T-helper 2 cell treated with Interferon-gamma antibody and Interleukin-4, amounts not matched to agents 5 μg/mL and 100 μg/mL, for 36 hours (primary cell): ENCODE measurements at regions not wholly inside any gene's neighbourhood (a gene's known extent, or its start where the extent isn't known, plus 50 kb on each side); places are given as distances from the start of the nearest gene placed in this dataset.

ENCODE experiments used
- DNase-seq: peaks from one replicate; pipeline ENCODE4 v3.0.0; 2021; ENCODE audit warnings: low spot score
- H3K27ac Mint-ChIP-seq: one replicate; pipeline ENCODE4 v1.8.0; 2021; ENCODE audit warnings: mild to moderate bottlenecking, mixed read lengths
- H3K27me3 Mint-ChIP-seq: one replicate; pipeline ENCODE4 v1.8.0; 2021; ENCODE audit warnings: low read depth, mixed read lengths
- H3K36me3 Mint-ChIP-seq: one replicate; pipeline ENCODE4 v1.8.0; 2021; ENCODE audit warnings: low read depth, mixed read lengths
- H3K4me1 Mint-ChIP-seq: one replicate; pipeline ENCODE4 v1.8.0; 2021; ENCODE audit warnings: low read depth, mixed read lengths
- H3K4me3 Mint-ChIP-seq: one replicate; pipeline ENCODE4 v1.8.0; 2022; ENCODE audit warnings: mild to moderate bottlenecking, moderate library complexity, mixed read lengths
- H3K9me3 Mint-ChIP-seq: one replicate; pipeline ENCODE4 v1.8.0; 2021; ENCODE audit warnings: mixed read lengths

DNA sequence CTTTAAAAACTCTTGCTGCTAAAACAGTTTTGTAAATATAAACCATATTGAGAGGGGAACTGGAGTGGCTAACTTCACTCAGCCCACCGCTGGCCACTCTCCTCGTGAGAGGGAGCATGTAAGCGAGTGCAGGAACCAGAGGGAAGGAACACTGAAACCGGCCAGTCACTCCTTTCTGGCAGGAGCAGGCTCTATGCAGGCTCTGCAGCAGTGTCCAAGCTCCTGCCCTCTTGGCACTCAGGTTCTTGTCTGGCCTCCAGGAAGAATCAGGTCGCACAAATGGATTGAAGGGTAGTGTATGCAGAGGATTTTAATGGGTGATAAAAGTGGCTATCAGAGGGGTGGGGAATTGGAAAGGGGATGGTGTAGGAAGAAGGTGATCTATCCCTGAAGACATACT lies 157.7 kb downstream of the TMX3 start:
- no peaks in the 10 kb centered on the region for H3K27me3 Mint-ChIP-seq
- H3K36me3 Mint-ChIP-seq = no peaks in the 10 kb centered on the region
- H3K9me3 Mint-ChIP-seq = no peaks in the 10 kb centered on the region
- H3K4me3 Mint-ChIP-seq = no peak overlapping the region
- DNase-seq = no peak
- no peak overlapping the region for H3K27ac Mint-ChIP-seq
- H3K4me1 Mint-ChIP-seq = no peaks in the 10 kb centered on the region

DNA sequence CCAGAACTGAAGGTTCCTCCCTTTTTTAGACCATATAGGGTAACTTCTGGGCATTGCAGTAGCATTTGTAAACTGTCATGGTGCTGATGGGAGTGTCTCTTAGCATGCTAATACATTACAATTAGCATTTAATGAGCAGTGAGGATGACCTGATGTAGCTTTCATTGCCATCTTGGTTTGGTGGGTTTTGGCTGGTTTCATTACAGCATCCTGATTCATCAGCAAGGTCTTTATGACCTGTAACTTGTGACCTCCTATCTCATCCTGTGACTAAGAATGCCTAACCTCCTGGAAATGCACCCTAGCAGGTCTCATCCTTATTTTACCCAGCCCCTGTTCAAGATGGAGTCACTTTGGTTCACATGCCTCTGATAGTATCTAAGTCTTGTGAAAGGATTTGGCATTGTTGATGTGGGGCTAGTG lies 159.0 kb downstream of the TMX3 start:
- Mint-ChIP-seq H3K9me3 (no peaks in the 10 kb centered on the region), H3K36me3 (no peaks in the 10 kb centered on the region), H3K4me3 (no peak overlapping the region), H3K27ac (no peak overlapping the region), H3K4me1 (no peaks in the 10 kb centered on the region), H3K27me3 (no peaks in the 10 kb centered on the region)
- DNase-seq = no peak

DNA sequence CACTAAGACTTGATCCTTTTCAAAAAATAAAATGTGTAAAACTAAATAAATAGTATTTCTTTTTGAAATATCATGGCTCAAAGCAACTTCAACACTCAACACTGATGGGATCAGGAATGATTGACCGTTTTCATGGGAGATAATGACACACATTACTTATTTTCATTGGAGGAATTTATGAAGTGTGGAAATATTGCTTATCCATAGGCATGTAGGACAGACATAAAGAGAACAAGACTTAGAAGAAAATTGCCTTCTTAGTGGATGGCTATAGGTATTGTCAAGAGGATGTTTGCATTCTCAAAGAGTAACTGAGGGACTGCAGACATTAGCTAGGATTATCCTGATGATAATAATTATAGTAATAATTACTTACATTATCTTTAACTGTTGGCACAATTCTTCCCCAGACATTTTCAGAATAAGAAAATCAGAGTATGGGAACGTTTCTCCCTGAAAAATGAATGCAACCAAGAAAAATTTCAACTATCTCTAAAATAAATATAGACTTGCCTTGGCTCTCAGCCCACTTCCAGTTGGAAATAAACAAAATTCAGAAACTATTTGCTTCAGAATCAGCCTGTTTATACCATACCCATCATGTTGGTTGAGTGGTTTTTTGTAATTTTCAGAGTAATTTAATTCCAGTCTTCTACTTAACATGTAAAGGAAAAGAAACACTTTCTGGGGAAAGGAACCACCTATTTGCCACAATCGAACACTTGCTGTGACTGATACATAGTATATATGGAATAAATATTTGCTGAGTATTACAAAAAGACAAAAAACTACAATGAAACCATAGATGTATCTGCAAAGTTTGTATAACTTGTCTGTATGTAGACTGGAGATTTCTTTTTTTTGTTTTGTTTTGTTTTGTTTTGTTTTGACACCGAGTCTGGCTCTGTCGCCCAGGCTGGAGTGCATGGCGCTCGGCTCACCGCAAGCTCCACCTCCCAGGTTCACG lies 165.7 kb downstream of the TMX3 start:
- Mint-ChIP-seq H3K4me1 (no peaks in the 10 kb centered on the region), H3K27me3 (no peaks in the 10 kb centered on the region), H3K36me3 (no peaks in the 10 kb centered on the region), H3K4me3 (no peak overlapping the region), H3K9me3 (no peaks in the 10 kb centered on the region), H3K27ac (no peak overlapping the region)
- DNase-seq = no peak

DNA sequence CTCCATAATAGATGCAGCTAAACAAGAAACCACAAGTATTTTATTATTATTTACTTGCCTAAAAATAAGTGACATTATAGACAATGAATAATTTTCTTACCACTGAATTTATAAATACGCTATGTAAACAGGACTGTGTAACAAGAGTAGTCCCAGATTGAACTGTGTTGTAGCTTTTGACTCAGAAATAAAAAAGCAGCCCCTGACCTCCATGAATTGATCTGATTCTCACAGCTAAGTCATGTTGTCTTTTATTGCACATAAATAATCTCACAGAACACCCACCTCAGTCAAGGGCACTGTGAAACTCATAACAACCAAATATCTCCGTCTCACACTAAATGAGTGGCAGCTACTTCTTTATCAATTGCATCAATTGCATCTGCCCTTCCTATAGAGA lies 171.6 kb downstream of the TMX3 start:
- Mint-ChIP-seq H3K27ac (no peak overlapping the region), H3K4me1 (no peaks in the 10 kb centered on the region), H3K4me3 (no peak overlapping the region), H3K9me3 (no peaks in the 10 kb centered on the region), H3K27me3 (no peaks in the 10 kb centered on the region), H3K36me3 (no peaks in the 10 kb centered on the region)
- DNase-seq = no peak

DNA sequence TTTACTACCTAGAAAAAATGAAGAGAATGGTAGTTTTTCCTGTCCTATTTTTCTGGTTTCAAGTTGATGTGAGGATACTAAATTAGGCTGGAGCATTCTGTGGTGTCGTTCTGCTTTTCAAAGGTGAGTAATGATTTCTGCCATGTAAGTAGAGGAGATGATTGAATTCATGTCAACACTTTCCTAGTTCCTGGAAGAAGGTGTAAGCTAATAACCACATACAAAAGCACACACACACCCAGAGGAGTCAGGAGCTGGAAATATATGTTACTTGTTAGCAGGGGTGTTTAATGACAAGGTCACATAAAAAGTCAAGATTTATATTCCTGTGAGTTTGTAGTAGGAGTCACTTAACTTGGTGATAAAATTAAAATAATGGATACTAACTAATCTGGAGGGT lies 172.1 kb downstream of the TMX3 start:
- Mint-ChIP-seq H3K9me3 (no peaks in the 10 kb centered on the region), H3K27me3 (no peaks in the 10 kb centered on the region), H3K36me3 (no peaks in the 10 kb centered on the region), H3K4me3 (no peak overlapping the region), H3K27ac (no peak overlapping the region), H3K4me1 (no peaks in the 10 kb centered on the region)
- no peak for DNase-seq

DNA sequence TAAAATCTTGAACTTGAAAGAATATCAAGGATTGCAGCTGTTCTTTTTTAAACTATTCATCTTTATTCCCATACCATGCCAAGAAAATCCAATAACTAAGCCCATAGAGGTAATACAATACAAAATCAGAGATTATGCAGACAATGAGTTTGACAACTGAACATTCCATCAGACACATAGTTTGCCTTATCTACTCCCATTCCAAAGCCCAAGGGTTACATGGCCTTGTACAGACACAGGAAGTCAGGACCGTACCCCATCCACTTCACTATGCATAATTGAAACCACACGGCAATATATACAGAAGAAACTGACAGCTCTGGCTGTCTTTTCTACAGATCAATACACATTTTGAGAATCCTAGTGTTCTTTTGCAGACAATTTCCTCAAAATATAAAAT lies 181.3 kb downstream of the TMX3 start:
- no peak for DNase-seq
- H3K4me3 Mint-ChIP-seq = no peak overlapping the region
- H3K9me3 Mint-ChIP-seq = no peaks in the 10 kb centered on the region
- H3K27ac Mint-ChIP-seq = no peak overlapping the region
- H3K4me1 Mint-ChIP-seq = no peaks in the 10 kb centered on the region
- no peaks in the 10 kb centered on the region for H3K36me3 Mint-ChIP-seq
- H3K27me3 Mint-ChIP-seq = no peaks in the 10 kb centered on the region

DNA sequence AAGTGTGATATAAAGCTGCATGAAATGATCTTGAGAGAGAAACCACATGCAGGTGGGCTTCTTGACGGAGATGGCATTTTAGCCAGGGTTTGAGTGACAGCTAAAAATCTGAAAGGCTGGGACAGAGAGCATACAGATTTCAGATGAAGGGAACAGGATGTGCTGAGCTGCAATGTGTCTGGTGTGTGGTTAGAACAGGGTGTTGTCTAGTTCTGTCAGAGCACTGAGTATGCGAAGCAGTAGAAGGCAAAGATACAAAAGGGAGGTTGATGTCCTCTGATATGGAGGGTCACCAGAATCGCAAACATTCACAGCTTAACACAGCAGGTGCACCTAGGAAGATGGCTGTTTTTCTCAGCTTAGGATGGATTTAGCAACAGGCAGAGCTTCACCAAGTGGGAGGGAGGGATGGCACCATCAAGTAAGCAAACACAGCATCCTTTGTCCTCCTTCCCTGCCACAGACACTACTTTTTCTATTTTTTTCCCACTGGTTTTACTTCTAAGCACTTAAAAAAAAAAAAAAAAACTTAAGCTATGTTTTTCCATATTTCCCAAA lies 182.5 kb downstream of the TMX3 start:
- H3K4me1 Mint-ChIP-seq = no peaks in the 10 kb centered on the region
- no peaks in the 10 kb centered on the region for H3K36me3 Mint-ChIP-seq
- H3K4me3 Mint-ChIP-seq = no peak overlapping the region
- H3K9me3 Mint-ChIP-seq = no peaks in the 10 kb centered on the region
- DNase-seq = no peak
- no peak overlapping the region for H3K27ac Mint-ChIP-seq
- no peaks in the 10 kb centered on the region for H3K27me3 Mint-ChIP-seq

DNA sequence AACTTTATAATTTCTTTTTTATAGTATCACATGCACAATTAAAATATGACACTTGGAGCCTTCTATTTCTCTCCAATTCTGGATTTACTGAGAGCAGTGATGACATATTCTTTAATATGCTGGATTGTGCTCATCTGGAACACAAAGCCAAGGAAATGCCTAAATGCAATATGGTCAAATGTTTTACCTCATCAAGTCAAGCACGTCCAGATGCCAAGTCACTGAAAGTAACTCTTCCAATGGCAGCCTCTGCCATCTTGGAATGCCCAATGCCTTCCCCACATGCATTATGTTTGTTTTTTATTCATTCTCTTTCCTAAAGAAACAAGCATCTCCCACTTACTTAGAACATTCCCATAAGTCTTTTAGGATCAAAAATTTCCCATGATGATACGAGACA lies 189.8 kb downstream of the TMX3 start:
- no peak overlapping the region for H3K4me3 Mint-ChIP-seq
- no peaks in the 10 kb centered on the region for H3K36me3 Mint-ChIP-seq
- no peaks in the 10 kb centered on the region for H3K4me1 Mint-ChIP-seq
- DNase-seq = no peak
- H3K27me3 Mint-ChIP-seq = no peaks in the 10 kb centered on the region
- no peak overlapping the region for H3K27ac Mint-ChIP-seq
- H3K9me3 Mint-ChIP-seq = no peaks in the 10 kb centered on the region

DNA sequence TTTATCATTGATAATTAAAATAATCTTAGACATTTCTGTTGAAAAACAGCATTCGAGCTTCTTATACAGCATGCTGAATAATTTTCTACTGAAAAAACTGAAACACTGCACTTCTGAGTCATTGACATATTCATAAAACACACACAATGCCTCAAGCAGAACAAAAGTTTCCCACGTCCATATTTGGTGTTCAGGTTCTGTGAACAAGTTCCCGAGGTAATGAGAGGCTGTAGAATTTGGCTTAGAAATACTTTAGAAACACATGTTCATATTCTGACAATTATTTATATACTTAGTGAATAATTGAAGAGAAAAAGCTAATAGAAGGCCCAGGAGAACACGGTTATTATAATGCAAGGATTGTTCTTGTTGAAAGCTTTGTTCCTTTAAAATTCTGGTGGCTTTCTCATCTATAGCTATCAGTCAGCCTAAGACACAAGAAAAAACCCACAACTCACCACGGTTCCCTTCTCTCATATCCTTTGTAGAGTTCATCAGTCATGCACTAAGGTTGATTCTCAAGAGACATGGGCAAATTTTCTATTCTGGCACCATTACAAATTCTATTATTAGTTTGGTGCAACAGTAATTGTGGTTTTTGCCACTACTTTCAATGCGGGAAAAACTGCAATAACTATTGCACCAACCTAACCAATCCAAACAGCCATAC lies 194.4 kb downstream of the TMX3 start:
- Mint-ChIP-seq H3K4me1 (no peaks in the 10 kb centered on the region), H3K9me3 (no peaks in the 10 kb centered on the region)
- DNase-seq = no peak

DNA sequence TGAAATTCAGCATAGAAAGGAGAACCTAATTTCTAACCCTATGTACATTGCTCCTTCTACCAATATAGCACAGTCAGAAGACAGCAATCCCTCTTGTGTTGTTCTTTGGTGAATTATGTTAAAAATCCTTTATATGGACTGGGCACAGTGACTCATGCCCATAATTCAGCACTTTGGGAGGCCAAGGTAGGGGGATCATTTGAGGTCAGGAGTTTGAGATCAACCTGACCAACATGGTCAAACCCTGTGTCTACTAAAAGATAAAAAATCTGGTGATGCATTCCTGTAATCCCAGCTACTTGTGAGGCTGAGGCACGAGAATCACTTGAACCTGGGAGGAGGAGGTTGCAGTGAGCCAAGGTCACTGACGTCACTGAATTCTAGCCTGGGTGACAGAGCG lies 195.6 kb downstream of the TMX3 start:
- Mint-ChIP-seq H3K27ac (no peak overlapping the region), H3K27me3 (no peaks in the 10 kb centered on the region), H3K4me1 (no peaks in the 10 kb centered on the region), H3K36me3 (no peaks in the 10 kb centered on the region), H3K4me3 (no peak overlapping the region), H3K9me3 (no peaks in the 10 kb centered on the region)
- DNase-seq = no peak

More for the DNA sequence above, 194.4 kb downstream of the TMX3 start:
- H3K4me3 Mint-ChIP-seq = no peak overlapping the region
- H3K36me3 Mint-ChIP-seq = no peaks in the 10 kb centered on the region
- no peaks in the 10 kb centered on the region for H3K27me3 Mint-ChIP-seq
- no peak overlapping the region for H3K27ac Mint-ChIP-seq

DNA sequence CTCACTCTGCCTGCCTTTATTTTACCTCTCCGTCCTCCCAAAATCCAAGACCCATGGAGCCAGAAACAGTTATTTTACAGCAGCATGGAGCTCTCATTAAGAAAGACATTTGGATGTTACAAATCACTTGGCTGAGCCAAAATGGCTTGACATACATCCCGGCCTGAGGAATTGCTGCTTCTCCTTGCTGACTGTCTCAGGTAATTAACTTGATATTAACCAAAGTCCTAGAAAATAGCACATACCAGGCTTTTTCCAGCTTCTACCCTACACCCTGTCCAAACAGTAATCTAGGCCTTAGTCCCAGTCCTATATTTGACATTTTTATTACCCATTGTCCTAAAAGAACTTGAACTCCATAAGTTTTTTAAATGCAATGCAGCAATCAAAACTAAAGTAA lies 205.0 kb downstream of the TMX3 start:
- H3K9me3 Mint-ChIP-seq = no peaks in the 10 kb centered on the region
- H3K4me1 Mint-ChIP-seq = no peaks in the 10 kb centered on the region
- H3K27me3 Mint-ChIP-seq = no peaks in the 10 kb centered on the region

DNA sequence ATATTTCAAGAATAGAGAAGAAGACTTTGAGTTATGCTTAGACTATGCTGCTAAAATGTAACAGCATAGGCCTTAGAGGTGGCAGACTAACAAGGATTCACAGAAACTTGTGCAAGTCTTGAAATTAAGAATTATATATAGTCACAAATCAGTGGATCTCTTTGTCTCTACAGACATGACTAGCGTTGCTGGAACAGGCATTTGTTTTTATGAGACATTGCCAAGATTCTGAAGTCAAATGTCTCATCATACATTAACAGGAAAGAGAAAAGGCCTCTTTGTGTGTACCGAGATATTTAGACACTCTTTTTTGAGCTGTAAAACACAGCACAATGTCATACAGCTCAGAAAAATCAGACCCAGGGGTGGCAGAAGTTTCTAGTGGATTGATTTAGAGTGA lies 207.1 kb downstream of the TMX3 start:
- no peak overlapping the region for H3K4me3 Mint-ChIP-seq
- no peaks in the 10 kb centered on the region for H3K27me3 Mint-ChIP-seq
- no peaks in the 10 kb centered on the region for H3K4me1 Mint-ChIP-seq
- DNase-seq = no peak
- H3K36me3 Mint-ChIP-seq = no peaks in the 10 kb centered on the region
- H3K27ac Mint-ChIP-seq = no peak overlapping the region
- no peaks in the 10 kb centered on the region for H3K9me3 Mint-ChIP-seq

More for the DNA sequence above, 205.0 kb downstream of the TMX3 start:
- H3K27ac Mint-ChIP-seq = no peak overlapping the region
- no peak for DNase-seq
- no peaks in the 10 kb centered on the region for H3K36me3 Mint-ChIP-seq
- no peak overlapping the region for H3K4me3 Mint-ChIP-seq

DNA sequence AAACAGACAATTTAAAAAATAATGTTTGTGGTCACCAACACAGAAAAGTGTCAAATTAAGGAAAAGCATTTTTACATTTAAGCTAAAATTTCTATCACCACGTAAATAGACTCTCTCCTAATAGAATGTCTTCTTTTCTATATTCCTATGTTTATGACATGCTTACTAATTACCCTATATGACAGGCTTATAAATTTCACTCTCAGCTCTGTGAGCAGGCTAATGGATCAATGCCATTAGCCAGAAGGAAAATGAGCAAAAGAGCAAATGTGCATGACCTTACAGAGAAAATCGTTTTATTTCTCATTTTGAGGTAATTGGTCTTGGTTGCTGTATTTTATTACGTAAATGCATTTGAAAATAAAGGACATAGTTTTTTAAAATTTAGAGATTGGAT lies 209.7 kb downstream of the TMX3 start:
- Mint-ChIP-seq H3K36me3 (no peaks in the 10 kb centered on the region), H3K9me3 (no peaks in the 10 kb centered on the region), H3K4me1 (no peaks in the 10 kb centered on the region), H3K27ac (no peak overlapping the region), H3K4me3 (no peak overlapping the region), H3K27me3 (no peaks in the 10 kb centered on the region)
- no peak for DNase-seq

DNA sequence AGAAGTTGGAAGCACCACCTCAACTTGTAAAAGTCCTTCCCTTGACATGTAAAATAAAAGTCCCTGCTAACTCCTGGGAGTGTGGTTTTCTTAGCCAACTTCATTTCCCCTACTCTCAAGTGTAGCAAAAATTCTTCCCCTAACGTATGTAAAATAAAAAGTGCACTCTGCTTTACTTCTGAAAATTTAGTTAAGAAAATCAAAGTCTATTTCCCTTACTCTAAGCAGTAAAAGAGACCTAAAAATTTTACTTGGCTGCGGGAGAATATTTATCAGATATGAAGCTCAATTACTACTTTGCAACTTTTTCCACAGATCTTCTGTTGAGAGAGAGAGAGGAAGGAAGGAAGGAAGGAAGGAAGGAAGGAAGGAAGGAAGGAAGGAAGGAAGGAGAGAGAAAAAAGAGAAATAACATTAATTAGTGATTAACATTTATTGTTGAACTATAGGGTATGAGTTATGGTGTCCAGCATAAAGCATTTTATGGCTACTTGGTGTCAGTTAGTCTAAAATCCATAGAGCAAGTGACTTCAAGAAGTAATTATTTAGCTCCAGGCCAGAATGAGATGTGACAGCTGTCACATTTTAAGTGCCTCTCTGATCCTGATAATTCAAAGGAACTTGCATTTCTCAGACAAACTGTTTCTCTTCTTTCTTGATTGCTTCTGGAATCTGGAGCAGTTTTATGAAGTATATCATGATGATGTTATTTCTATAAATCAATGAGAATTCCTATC lies 210.3 kb downstream of the TMX3 start:
- Mint-ChIP-seq H3K27me3 (no peaks in the 10 kb centered on the region), H3K27ac (no peak overlapping the region), H3K4me3 (no peak overlapping the region), H3K9me3 (no peaks in the 10 kb centered on the region), H3K4me1 (no peaks in the 10 kb centered on the region), H3K36me3 (no peaks in the 10 kb centered on the region)
- DNase-seq = no peak
